Astrocyte of the cerebellum (primary cell): ENCODE measurements at regions not wholly inside any gene's neighbourhood (a gene's known extent, or its start where the extent isn't known, plus 50 kb on each side); places are given as distances from the start of the nearest gene placed in this dataset.
A peak's percentile ranks its signal among the peaks of the same experiment; 100 is the strongest.

Source experiments
- DNase-seq: peaks from one replicate; pipeline ENCODE4 v3.0.0-alpha.2; 2011; ENCODE audit warnings: low read depth
- H3K4me3 ChIP-seq: 2 replicates; pipeline ENCODE4 v1.5.1; 2011; ENCODE audit warnings: mild to moderate bottlenecking, low read depth, low read length, moderate library complexity
- in situ Hi-C: cut with HindIII; loops from 2 replicates; pipeline ENCODE4 v1.10.0; 2017; ENCODE audit warnings: low sequenced_read_pairs
- TF ChIP-seq, protein P1 (sequence below): IDR thresholded peaks from 2 replicates; pipeline ENCODE4 v1.5.1; 2012; ENCODE audit warnings: low read length, low read depth, moderate library complexity, mild to moderate bottlenecking; ENCODE audit errors: missing control alignments

DNA sequence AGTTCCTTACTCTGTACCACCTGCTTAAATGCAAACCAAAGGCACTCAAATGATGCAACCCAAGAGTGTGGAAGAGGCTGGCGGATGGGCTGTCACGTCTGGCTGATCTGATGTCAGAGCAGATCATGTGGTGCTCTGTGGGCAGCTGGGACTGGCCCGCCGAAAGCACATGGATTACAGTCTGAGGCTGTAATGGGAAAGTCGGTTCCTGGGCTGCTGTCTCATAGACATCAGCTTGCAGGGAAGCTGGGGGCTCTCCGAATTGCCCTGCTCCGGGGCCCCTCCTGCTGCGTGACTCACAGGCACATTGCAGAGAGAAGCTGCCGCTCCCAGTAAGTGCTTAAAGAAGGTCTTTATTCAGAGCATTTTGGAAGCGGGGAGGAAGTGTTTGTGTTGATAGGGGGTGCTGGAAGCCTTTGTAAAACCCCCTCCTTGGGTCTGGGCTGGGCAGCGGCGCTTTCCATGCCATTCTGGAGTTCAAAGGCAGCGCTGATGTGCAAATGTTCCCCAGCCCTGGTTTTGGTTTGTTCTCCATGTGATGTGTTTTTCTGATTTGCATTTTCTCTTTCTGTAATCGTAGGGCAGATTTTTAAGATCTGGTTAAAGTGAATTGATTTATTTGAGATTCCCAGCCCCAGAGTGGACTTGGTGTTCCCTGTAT is 181.1 kb downstream of the LARP7 start:
- DNase-seq = peak; percentile 34
- in situ Hi-C loops = no loop called here
- TF ChIP-seq, protein P1, sequence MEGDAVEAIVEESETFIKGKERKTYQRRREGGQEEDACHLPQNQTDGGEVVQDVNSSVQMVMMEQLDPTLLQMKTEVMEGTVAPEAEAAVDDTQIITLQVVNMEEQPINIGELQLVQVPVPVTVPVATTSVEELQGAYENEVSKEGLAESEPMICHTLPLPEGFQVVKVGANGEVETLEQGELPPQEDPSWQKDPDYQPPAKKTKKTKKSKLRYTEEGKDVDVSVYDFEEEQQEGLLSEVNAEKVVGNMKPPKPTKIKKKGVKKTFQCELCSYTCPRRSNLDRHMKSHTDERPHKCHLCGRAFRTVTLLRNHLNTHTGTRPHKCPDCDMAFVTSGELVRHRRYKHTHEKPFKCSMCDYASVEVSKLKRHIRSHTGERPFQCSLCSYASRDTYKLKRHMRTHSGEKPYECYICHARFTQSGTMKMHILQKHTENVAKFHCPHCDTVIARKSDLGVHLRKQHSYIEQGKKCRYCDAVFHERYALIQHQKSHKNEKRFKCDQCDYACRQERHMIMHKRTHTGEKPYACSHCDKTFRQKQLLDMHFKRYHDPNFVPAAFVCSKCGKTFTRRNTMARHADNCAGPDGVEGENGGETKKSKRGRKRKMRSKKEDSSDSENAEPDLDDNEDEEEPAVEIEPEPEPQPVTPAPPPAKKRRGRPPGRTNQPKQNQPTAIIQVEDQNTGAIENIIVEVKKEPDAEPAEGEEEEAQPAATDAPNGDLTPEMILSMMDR = no peak
- peak overlapping the region; percentile 43 for H3K4me3 ChIP-seq

DNA sequence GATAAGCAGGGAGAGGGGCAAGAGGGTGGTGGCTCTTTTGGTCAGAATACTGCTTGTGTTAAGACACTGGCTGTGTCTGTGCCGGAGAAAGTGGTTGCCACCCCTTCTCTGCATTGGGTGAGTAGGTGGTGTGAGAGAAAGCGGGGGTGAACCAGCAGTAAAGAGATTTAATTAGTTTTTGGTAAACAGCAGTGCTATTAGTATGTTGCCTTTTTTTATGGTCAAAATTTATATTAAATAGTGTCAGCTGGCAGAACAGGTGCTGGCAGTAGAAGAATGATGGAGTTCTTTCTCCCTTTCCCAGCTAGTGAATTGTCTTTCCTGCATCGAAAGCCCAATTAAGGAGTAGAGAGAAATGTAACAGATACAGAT is 181.6 kb downstream of the LARP7 start:
- in situ Hi-C loops = no loop called here
- peak overlapping the region; percentile 43 for H3K4me3 ChIP-seq
- TF ChIP-seq, protein P1 = no peak
- DNase-seq = no peak

DNA sequence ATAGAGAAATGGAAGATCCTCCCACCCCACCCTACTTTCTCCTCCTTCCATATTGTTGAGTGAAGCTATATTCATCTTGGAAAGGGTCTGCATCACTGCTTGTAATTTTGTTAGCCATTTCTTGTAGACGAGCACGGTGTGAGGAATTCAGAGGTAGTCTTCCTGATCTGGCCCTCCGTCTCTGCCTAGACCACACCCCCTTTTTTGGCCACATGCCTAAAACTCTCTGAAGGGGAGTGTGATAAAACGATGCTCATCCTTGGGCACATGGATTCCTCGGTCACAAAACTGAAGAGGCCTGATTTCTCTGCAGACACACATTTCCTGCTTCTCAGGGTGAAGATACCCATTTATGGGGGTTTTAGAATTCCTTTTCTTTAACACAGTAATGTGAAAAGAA is 182.8 kb downstream of the LARP7 start:
- H3K4me3 ChIP-seq = no peak overlapping the region
- in situ Hi-C loops = no loop called here
- TF ChIP-seq, protein P1 = no peak
- no peak for DNase-seq

DNA sequence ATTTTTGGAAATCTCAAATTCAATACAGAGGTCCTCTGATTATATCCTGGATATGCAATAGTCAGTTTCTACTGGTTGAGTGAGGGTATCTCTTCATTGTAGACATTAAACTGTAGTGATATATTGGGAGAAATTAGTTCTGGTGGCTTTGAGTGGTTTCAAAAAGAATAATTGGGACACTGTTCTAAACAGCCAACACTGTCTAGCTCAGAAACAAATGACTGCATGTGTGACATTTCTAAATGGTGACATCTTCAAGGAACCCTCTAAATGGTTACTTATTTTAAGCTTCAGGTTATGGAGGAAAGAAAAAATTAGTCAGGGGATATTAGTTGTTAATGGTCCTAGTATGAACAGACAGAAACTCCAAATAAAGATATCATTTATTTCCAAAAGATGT is 186.2 kb downstream of the LARP7 start:
- TF ChIP-seq, protein P1 = no peak
- no peak for DNase-seq
- no peak overlapping the region for H3K4me3 ChIP-seq
- in situ Hi-C loops = no loop called here

DNA sequence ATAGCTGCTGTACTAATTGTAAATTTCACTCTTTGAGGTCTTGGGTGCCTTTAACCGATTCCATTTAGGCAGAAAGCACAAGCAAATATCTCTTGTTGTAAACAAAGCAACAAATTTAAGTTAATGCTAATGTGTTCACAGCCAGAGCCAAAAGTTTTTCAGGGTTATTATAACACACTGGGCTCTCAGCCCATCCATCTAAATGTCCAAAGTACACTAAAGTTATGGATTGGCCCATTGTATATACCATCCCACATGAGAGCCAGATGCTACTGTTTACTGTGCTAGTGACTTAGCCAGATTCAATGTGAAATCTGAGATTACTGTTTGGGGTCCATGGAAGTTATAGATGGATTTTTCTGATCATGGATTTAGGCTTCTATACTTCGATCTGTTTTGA is 186.7 kb downstream of the LARP7 start:
- H3K4me3 ChIP-seq = no peak overlapping the region
- TF ChIP-seq, protein P1 = no peak
- no peak for DNase-seq
- in situ Hi-C loops = no loop called here

DNA sequence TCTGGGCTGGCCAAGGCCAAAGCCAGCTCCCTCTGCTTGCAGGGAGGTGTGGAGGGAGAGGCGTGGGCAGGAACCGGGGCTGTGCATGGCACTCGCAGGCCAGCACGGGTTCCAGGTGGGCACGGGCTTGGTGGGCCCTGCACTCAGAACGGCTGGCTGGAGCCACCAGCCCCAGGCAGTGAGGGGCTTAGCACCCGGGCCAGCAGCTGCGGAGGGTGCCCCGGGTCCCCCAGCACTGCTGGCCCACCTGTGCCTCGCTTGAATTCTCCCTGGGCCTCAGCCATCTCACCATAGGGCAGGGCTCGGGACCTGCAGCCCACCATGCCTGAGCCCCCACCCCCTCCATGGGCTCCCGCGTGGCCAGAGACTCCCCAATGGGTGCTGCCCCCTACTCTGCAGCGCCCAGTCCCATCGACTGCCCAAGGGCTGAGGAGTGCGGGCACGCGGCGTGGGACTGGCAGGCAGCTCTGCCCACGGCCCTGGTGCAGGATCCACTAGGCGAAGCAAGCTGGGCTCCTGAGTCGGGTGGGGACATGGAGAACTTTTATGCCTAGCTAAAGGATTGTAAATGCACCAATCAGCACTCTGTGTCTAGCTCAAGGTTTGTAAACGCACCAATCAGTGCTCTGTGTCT is 193.9 kb downstream of the LARP7 start:
- DNase-seq = no peak
- TF ChIP-seq, protein P1 = no peak
- in situ Hi-C loops = no loop called here
- no peak overlapping the region for H3K4me3 ChIP-seq
